Activated naive CD8-positive, alpha-beta T cell treated with anti-CD3 and anti-CD28 coated beads, Interleukin-2, amount 10 ng/mL, durations not matched to agents 7 days and 5 days (primary cell): ENCODE measurements at regions not wholly inside any gene's neighbourhood (a gene's known extent, or its start where the extent isn't known, plus 50 kb on each side); places are given as distances from the start of the nearest gene placed in this dataset.
"Not testable (repeated sequence)": the region's sequence is repeated elsewhere in the genome, so short reads cannot be mapped to it uniquely, and the experiment has no call there.

Experiments used
- ATAC-seq: fragments of 150-1000 bp; cut with Tn5 transposase; one replicate; pipeline ENCODE4 v1.10.0; 2021; ENCODE audit warnings: low read depth, moderate library complexity
- POLR2A ChIA-PET: fragments of 350-600 bp; sonication (Branson Sonifier 250); formaldehyde crosslinking; loops from one replicate; lab custom pipeline; 2021; ENCODE audit warnings: antibody characterized with exemption; lab: Charles Lee
- DNase-seq: peaks from one replicate; pipeline ENCODE4 v3.0.0; 2021
- H3K27ac Mint-ChIP-seq: one replicate; pipeline ENCODE4 v1.8.0; 2022; ENCODE audit warnings: mild to moderate bottlenecking, mixed read lengths
- H3K27me3 Mint-ChIP-seq: one replicate; pipeline ENCODE4 v1.8.0; 2022; ENCODE audit warnings: mild to moderate bottlenecking, moderate library complexity, mixed read lengths
- H3K36me3 Mint-ChIP-seq: one replicate; pipeline ENCODE4 v1.8.0; 2021; ENCODE audit warnings: mild to moderate bottlenecking, mixed read lengths
- H3K4me1 Mint-ChIP-seq: one replicate; pipeline ENCODE4 v1.8.0; 2021; ENCODE audit warnings: mixed read lengths
- H3K4me3 Mint-ChIP-seq: one replicate; pipeline ENCODE4 v1.8.0; 2022; ENCODE audit warnings: mild to moderate bottlenecking, moderate library complexity, mixed read lengths
- H3K9me3 Mint-ChIP-seq: one replicate; pipeline ENCODE4 v1.8.0; 2021; ENCODE audit warnings: mixed read lengths

GRCh38 chr1:120941066-120941465 lies 51.5 kb downstream of the PPIAL4A start:
- Mint-ChIP-seq H3K27ac (peak overlapping the region; percentile 97), H3K4me1 (peaks cover 19% of the 10 kb centered on the region), H3K4me3 (peak overlapping the region; percentile 88)
- POLR2A ChIA-PET, H3K9me3 Mint-ChIP-seq, H3K27me3 Mint-ChIP-seq, ATAC-seq, H3K36me3 Mint-ChIP-seq, DNase-seq: not testable (repeated sequence)

GRCh38 chr1:120941836-120942217 lies 52.3 kb downstream of the PPIAL4A start:
- H3K36me3 Mint-ChIP-seq, H3K9me3 Mint-ChIP-seq, H3K27me3 Mint-ChIP-seq, DNase-seq: not testable (repeated sequence)
- H3K4me3 Mint-ChIP-seq = peak overlapping the region; percentile 88
- peak; percentile 19 for ATAC-seq
- POLR2A ChIA-PET = interaction anchor here (1.4 kb wide), 1 partner anchor 91 kb away, joined by 13 read pairs; no protein-coding TSS in a partner anchor
- H3K4me1 Mint-ChIP-seq = peaks cover 19% of the 10 kb centered on the region
- peak overlapping the region; percentile 97 for H3K27ac Mint-ChIP-seq

DNA sequence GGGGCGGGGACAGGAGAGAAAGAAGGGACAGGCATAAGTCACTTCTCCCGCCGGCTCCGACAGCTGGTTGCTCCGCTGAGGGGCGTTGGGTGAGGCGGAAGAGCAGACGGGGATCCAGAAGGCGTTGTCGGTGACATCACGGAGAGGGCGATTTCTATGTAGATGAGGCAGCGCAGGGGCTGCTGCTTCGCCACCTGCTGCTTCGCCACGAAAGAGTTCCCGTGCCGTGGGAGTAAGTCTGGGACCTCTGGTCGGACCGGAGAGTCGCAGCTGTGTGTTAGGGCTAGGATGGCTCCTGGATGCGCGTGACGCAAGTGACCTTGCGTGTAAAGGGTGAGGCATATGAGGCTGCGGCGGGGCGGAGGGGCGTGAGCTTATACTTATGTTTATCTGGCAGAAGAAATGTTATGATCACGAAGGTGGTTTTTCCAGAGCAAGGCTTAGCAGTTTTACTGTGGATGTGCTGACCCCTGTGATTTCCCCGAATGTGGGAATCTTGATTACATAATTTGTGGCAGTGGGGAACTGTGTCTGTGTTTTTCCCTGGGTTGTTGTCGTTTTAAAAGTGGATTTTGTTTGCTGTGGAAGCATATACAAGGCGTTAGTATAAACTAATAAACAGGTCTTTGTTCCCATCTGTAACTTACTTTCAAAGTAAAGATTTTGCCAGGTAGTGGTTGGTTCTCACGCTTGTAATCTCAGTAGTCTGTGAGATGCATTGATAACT lies 52.8 kb downstream of the PPIAL4A start:
- H3K9me3 Mint-ChIP-seq, H3K27me3 Mint-ChIP-seq, H3K36me3 Mint-ChIP-seq: not testable (repeated sequence)
- POLR2A ChIA-PET = interaction anchor here (1.4 kb wide), 1 partner anchor 91 kb away, joined by 13 read pairs; no protein-coding TSS in a partner anchor
- Mint-ChIP-seq H3K4me1 (peaks cover 19% of the 10 kb centered on the region), H3K27ac (peak overlapping the region; percentile 97), H3K4me3 (peak overlapping the region; percentile 88)
- DNase-seq (peak; percentile 79), ATAC-seq (peak; percentile 78)

DNA sequence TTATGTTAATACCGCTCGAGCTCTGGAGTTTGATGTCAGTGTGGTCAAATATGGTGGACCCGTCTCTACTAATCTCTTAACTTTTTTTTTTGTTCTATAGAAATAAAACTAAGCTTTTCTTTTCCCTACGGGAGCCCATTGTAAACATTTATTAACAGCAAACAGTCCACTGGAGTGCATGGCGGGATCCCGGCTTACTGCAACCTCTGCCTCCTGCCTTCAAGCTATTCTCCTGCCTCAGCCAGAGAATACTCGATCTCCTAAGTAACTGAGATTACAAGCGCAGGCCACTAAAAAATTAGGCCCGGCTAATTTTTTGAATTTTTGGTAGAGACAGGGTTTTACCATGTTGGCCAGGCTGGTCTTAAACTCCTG lies 53.4 kb downstream of the PPIAL4A start:
- Mint-ChIP-seq H3K4me1 (peaks cover 17% of the 10 kb centered on the region), H3K4me3 (peak overlapping the region; percentile 88)
- DNase-seq, H3K9me3 Mint-ChIP-seq, H3K27me3 Mint-ChIP-seq, ATAC-seq, H3K36me3 Mint-ChIP-seq, H3K27ac Mint-ChIP-seq: not testable (repeated sequence)
- POLR2A ChIA-PET = interaction anchor here (1.4 kb wide), 1 partner anchor 92 kb away, joined by 13 read pairs; no protein-coding TSS in a partner anchor

DNA sequence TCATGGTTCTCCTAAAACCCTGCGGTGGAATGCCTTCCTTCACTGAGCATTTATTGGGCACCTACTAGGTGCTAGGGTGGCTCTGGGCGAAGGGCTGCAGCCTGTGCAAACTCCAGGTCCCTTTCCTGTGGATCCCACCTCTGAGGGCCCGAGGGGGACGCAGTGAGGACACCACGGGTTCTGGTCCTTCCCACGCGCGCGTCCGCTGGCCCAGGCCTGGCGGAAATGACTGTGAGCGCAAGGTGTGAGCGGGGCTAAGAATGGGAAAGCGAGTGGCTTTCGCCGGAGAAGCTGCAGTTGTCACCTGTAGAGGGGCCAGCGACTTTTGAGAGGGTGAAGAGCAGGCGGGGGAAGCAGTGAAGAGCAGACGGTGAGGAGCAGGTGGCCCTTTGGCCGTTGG lies 55.1 kb downstream of the PPIAL4A start:
- H3K4me3 Mint-ChIP-seq, H3K27ac Mint-ChIP-seq, ATAC-seq, H3K9me3 Mint-ChIP-seq, H3K36me3 Mint-ChIP-seq, DNase-seq, H3K27me3 Mint-ChIP-seq, POLR2A ChIA-PET: not testable (repeated sequence)
- peaks cover 11% of the 10 kb centered on the region for H3K4me1 Mint-ChIP-seq

DNA sequence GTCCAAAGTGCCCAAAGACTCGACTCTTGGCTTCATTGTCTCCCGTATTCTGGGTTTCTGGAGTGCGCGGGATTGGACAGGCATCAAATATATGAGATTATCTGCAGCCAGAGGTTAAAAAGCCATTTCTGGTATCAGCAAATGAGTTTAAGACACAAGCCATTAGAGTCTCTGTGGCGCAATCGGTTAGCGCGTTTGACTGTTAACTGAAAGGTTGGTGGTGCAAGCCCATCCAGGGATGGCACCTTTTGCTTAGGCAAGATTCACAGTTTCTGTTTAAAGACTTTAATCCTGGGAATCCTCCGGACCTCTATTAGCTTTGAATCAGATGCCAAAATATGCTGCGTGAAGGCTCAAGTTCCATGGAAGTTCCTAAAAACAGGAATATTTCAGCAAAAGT lies 55.6 kb downstream of the PPIAL4A start:
- ATAC-seq, H3K4me3 Mint-ChIP-seq, H3K9me3 Mint-ChIP-seq, DNase-seq, POLR2A ChIA-PET, H3K27me3 Mint-ChIP-seq, H3K36me3 Mint-ChIP-seq, H3K27ac Mint-ChIP-seq: not testable (repeated sequence)
- peaks cover 10% of the 10 kb centered on the region for H3K4me1 Mint-ChIP-seq

DNA sequence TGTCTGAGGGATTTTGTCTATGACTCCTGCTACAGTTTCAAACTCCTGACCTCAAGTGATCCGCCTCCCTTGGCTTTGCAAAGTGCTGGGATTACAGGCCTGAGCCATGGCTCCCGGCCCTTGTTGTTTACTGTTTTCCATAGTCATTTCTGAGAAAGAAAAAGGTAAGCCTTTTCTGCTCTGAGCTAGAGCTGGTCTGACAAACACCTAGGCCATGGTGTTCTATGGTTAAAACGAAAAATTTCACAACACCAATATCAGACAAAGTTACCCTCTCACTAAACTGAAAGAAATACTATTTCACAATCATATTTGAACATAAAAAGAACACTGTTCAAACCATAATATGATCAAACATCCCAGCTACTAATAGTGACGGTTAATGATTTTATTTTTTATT lies 57.5 kb downstream of the PPIAL4A start:
- POLR2A ChIA-PET, H3K4me3 Mint-ChIP-seq, H3K27me3 Mint-ChIP-seq, DNase-seq, H3K4me1 Mint-ChIP-seq, H3K27ac Mint-ChIP-seq, H3K9me3 Mint-ChIP-seq, ATAC-seq, H3K36me3 Mint-ChIP-seq: not testable (repeated sequence)

DNA sequence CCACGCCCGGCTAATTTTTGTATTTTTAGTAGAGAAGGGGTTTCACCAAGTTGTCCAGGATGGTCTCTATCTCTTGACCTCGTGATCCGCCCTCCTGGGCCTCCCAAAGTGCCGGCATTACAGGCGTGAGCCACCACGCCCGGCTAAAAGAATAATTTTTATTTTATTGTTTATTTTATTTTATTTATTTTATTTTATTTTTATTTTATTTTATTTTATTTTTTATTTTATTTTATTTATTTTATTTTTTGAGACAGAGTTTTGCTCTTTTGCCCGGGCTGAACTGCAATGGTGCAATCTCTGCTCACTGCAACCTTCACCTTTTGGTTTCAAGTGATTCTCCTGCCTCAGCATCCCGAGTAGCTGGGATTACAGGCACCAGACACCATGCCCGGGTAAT lies 60.2 kb downstream of the PPIAL4A start:
- H3K4me1 Mint-ChIP-seq, H3K27ac Mint-ChIP-seq, ATAC-seq, H3K4me3 Mint-ChIP-seq, H3K27me3 Mint-ChIP-seq, DNase-seq, POLR2A ChIA-PET, H3K9me3 Mint-ChIP-seq: not testable (repeated sequence)
- H3K36me3 Mint-ChIP-seq = peaks cover 19% of the 10 kb centered on the region

DNA sequence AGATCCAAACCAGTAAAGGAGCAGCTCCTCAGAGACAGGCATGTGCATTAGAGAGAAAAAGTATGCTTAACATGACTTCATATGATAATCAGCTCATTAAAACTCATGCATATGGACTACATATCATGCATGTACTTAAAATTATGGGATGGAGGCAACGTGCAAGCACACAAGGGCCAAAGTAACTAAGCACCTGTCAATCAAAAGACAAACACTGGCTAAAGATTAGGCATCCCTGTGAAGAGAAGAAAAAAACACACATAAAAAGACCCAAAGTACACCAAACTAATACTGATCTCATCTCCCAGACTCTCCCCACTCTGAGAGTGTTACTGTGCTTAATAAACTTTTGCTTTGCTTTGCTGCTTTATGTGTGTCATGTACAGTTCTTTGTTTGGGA lies 61.1 kb downstream of the PPIAL4A start:
- POLR2A ChIA-PET, H3K4me1 Mint-ChIP-seq, ATAC-seq: not testable (repeated sequence)

GRCh38 chr1:120951100-120951499 lies 61.5 kb downstream of the PPIAL4A start:
- H3K4me3 Mint-ChIP-seq, POLR2A ChIA-PET, H3K4me1 Mint-ChIP-seq, DNase-seq, H3K9me3 Mint-ChIP-seq, ATAC-seq, H3K27ac Mint-ChIP-seq, H3K27me3 Mint-ChIP-seq: not testable (repeated sequence)
- H3K36me3 Mint-ChIP-seq = peaks cover 30% of the 10 kb centered on the region

More for the DNA sequence above, 61.1 kb downstream of the PPIAL4A start:
- not testable (repeated sequence) for H3K9me3 Mint-ChIP-seq, H3K27me3 Mint-ChIP-seq, DNase-seq, H3K4me3 Mint-ChIP-seq, H3K27ac Mint-ChIP-seq
- peaks cover 25% of the 10 kb centered on the region for H3K36me3 Mint-ChIP-seq

- POLR2A ChIA-PET = not testable (repeated sequence)
These were observed 62.8 kb downstream of the PPIAL4A start for GRCh38 chr1:120952207-120952870.

GRCh38 chr1:120952871-120953265 lies 63.3 kb downstream of the PPIAL4A start:
- H3K4me1 Mint-ChIP-seq, H3K4me3 Mint-ChIP-seq, POLR2A ChIA-PET, H3K27ac Mint-ChIP-seq, H3K9me3 Mint-ChIP-seq, ATAC-seq, H3K27me3 Mint-ChIP-seq, DNase-seq: not testable (repeated sequence)
- H3K36me3 Mint-ChIP-seq = peaks cover 36% of the 10 kb centered on the region

More at GRCh38 chr1:120952207-120952870, 62.8 kb downstream of the PPIAL4A start:
- H3K27me3 Mint-ChIP-seq, H3K4me1 Mint-ChIP-seq, H3K4me3 Mint-ChIP-seq, H3K9me3 Mint-ChIP-seq, H3K27ac Mint-ChIP-seq, DNase-seq, ATAC-seq: not testable (repeated sequence)
- peaks cover 37% of the 10 kb centered on the region for H3K36me3 Mint-ChIP-seq

DNA sequence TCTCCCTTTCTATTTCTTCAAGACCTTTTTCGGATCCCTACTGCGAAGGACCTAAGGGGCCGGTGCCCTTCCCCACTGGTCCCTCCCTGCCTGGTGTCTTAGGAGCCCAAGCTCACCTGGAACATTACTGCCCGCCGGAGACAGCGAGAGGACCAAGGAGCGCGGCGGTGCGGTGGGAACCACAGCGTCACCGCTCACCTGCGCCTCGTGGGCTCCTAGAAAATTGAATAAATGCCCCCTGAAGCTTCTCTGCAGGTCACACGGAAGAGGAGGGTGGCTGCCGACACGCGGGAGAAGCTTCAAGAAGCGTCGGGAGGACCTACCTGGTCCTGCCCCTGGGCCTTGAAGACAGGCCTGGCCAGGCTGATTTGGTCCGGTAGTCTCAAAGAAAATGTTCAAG lies 65.2 kb downstream of the PPIAL4A start:
- Mint-ChIP-seq H3K4me3 (no peak overlapping the region), H3K27ac (no peak overlapping the region), H3K27me3 (no peaks in the 10 kb centered on the region), H3K36me3 (peaks cover 33% of the 10 kb centered on the region), H3K9me3 (peaks cover 1% of the 10 kb centered on the region), H3K4me1 (no peaks in the 10 kb centered on the region)
- POLR2A ChIA-PET = no interaction called here
- DNase-seq (no peak), ATAC-seq (no peak)

DNA sequence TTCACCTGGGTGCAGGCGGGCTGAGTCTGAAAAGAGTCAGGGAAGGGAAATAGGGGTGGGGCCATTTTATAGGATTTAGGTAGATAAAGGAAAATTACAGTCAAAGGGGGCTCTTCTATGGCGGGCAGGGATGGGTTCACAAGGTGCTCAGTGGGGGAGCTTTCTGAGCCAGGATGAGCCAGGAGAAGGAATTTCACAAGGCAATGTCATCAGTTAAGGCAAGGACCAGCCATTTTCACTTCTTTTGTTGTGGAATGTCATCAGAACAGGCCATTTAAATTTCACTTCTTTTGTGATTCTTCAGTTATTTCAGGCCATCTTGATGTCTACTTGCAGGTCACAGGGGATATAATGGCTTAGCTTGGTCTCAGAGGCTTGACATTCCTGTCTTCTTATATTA lies 66.4 kb downstream of the PPIAL4A start:
- H3K4me1 Mint-ChIP-seq, H3K4me3 Mint-ChIP-seq, ATAC-seq, DNase-seq, H3K9me3 Mint-ChIP-seq, POLR2A ChIA-PET, H3K27me3 Mint-ChIP-seq, H3K27ac Mint-ChIP-seq: not testable (repeated sequence)
- peaks cover 30% of the 10 kb centered on the region for H3K36me3 Mint-ChIP-seq
